Gastroesophageal sphincter (tissue), 4 donors: ENCODE measurements at regions not wholly inside any gene's neighbourhood (a gene's known extent, or its start where the extent isn't known, plus 50 kb on each side); places are given as distances from the start of the nearest gene placed in this dataset.

ENCODE experiments used
- ATAC-seq: fragments of 150-250 bp; one replicate; pipeline ENCODE4 v1.9.1; 2016; ENCODE audit warnings: mild to moderate bottlenecking, moderate library complexity
- H3K27ac ChIP-seq, 4 donors: fragments of 200-600 bp; sonication (generic) in 3 of 4; 1 replicate in 3 of 4; 2 replicates in 1 of 4; pipeline ENCODE4 v1.5.1; 2016 to 2019
- H3K27me3 ChIP-seq: fragments of 200-600 bp; sonication (generic); one replicate; pipeline ENCODE4 v1.5.1; 2019
- H3K36me3 ChIP-seq, 2 donors: fragments of 200-600 bp; sonication (generic); one replicate each; pipeline ENCODE4 v1.5.1; 2019; ENCODE audit warnings: control low read depth in 1 of 2
- H3K4me1 ChIP-seq, 3 donors: fragments of 200-600 bp; sonication (generic); 1 replicate in 2 of 3; 2 replicates in 1 of 3; pipeline ENCODE4 v1.5.1; 2016 to 2019; ENCODE audit warnings: control low read depth in 2 of 3
- H3K4me3 ChIP-seq, 2 donors: fragments of 200-600 bp; sonication (generic); one replicate each; pipeline ENCODE4 v1.5.1; 2019; ENCODE audit warnings: mild to moderate bottlenecking in 1 of 2, moderate library complexity in 1 of 2
- H3K9me3 ChIP-seq, 3 donors: fragments of 200-600 bp; sonication (generic); one replicate each; pipeline ENCODE4 v1.5.1; 2017 to 2019; ENCODE audit warnings: control low read depth in 2 of 3
- EP300 ChIP-seq: sonication (generic); formaldehyde crosslinking; IDR thresholded peaks from one replicate; pipeline ENCODE4 v1.6.1; 2017; ENCODE audit warnings: antibody characterized with exemption, mild to moderate bottlenecking
- POLR2A ChIP-seq, 2 donors: fragments of 450-650 bp; IDR thresholded peaks; one replicate each; pipeline ENCODE4 v1.6.1; 2017; ENCODE audit warnings: antibody characterized with exemption in 2 of 2, mild to moderate bottlenecking in 2 of 2, moderate library complexity in 1 of 2
- POLR2AphosphoS5 ChIP-seq: sonication (generic); formaldehyde crosslinking; IDR thresholded peaks from one replicate; pipeline ENCODE4 v1.6.1; 2017; ENCODE audit warnings: antibody characterized with exemption
- WGBS, 2 donors: methylation state at CpG; one replicate each; pipeline ENCODE4 v1.1.5; 2018; ENCODE audit warnings: low coverage in 1 of 2; 5-methylcytosine and 5-hydroxymethylcytosine counted together
- TF ChIP-seq, protein P1 (sequence below), 4 experiments: fragments of 200-600 bp in 2 of 4; fragments of 450-650 bp in 2 of 4; sonication (generic) in 1 of 4; IDR thresholded peaks; one replicate each; pipeline ENCODE4 v1.5.1; 2017 to 2019; ENCODE audit warnings: antibody characterized with exemption in 4 of 4, mild to moderate bottlenecking in 2 of 4, moderate library complexity in 2 of 4

DNA sequence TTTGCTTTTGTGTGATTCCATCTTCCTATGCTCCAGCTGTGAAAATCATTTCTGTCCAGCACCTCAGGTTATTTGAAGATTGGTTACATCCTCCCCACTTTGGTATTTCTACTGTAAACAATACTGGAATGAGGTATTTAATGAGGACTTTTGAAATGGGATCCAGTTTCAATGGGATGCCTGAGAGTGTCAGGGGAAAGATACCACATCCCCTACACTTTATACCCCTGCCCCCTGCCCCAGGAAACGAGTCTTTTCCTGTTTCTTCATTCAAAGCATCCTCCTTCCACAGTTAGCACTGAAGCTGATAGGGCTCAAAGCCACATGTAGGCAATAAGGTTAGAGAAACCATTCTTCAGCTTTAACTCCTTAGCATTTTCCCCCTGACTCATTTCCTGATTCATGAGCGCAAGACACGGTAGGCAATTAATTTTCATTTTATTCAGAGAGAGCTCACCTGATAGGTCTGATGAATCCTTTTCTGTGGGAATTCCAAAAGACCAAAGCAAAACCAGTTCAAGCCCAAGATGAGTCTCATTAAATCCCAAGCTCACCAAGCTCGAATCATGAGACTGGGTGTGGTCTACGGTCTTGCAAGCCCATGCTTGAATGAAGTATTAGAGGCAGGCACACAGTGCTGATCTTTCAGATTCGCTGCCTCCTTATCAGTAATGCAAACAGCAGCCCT, 143.6 kb upstream of the CRY1 start:
- peaks cover 35% of the 10 kb centered on the region for H3K27me3 ChIP-seq
- H3K4me1 ChIP-seq: no peaks in the 10 kb centered on the region
- no peaks in the 10 kb centered on the region for H3K9me3 ChIP-seq
- ATAC-seq: no peak
- H3K27ac ChIP-seq: no peak overlapping the region
- TF ChIP-seq, protein P1, sequence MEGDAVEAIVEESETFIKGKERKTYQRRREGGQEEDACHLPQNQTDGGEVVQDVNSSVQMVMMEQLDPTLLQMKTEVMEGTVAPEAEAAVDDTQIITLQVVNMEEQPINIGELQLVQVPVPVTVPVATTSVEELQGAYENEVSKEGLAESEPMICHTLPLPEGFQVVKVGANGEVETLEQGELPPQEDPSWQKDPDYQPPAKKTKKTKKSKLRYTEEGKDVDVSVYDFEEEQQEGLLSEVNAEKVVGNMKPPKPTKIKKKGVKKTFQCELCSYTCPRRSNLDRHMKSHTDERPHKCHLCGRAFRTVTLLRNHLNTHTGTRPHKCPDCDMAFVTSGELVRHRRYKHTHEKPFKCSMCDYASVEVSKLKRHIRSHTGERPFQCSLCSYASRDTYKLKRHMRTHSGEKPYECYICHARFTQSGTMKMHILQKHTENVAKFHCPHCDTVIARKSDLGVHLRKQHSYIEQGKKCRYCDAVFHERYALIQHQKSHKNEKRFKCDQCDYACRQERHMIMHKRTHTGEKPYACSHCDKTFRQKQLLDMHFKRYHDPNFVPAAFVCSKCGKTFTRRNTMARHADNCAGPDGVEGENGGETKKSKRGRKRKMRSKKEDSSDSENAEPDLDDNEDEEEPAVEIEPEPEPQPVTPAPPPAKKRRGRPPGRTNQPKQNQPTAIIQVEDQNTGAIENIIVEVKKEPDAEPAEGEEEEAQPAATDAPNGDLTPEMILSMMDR (IDR thresholded peaks at IDR 0.05): no peak
- no peak overlapping the region for H3K4me3 ChIP-seq
- WGBS, 2 donors: 0 to 28% methylated on average over 1 to 6 of the region's 6 CpGs
- no peaks in the 10 kb centered on the region for H3K36me3 ChIP-seq

DNA sequence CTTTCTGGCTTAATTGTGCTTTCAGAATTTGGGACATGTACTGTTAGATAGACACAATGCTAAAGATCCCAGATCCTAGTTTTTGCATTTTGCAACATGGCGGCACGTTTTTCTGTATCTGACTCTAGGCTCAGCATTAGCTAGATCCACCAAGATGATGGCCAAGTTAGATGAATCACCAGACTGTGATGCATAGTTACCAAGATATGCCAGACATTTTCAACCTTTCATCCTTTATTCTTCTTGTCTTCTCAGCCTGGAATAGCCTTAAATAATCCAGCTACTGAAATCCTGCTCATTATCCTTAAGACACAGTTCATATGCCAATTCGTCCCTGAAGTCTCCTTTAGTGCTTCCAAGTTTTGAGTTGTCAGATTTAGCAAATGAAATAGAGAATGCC, 144.9 kb upstream of the CRY1 start:
- H3K9me3 ChIP-seq: no peaks in the 10 kb centered on the region
- H3K27me3 ChIP-seq: peaks cover 36% of the 10 kb centered on the region
- H3K36me3 ChIP-seq: no peaks in the 10 kb centered on the region
- H3K4me3 ChIP-seq: no peak overlapping the region
- H3K4me1 ChIP-seq: no peaks in the 10 kb centered on the region
- WGBS, 2 donors: 86 to 87% methylated on average over 3 of the region's 3 CpGs
- ATAC-seq: no peak
- no peak overlapping the region for H3K27ac ChIP-seq
- TF ChIP-seq, protein P1 (IDR thresholded peaks at IDR 0.05): no peak
- no peak for TF ChIP-seq POLR2A (IDR thresholded peaks at IDR 0.05)
- no peak for TF ChIP-seq EP300
- TF ChIP-seq POLR2AphosphoS5: no peak

DNA sequence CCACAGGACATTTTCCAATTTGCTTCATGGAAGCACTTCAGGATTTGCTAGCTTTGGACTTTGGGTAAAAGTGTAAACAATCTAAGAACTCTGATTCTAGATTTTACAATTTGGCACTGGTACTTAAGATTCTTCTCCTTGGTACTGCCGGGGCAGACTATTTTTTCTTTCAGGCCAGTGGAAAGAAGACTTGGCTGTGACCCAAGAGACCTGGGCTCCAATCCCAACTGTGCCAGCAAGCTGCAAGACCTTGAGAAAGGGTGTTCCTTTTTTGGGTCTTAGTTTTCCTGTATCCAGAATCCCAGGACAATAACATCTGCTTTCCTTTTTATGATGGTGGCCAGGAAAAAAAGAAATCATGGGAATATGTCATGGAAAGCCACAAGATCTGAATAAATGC, 148.1 kb upstream of the CRY1 start:
- H3K4me3 ChIP-seq: no peak overlapping the region
- no peak for ATAC-seq

DNA sequence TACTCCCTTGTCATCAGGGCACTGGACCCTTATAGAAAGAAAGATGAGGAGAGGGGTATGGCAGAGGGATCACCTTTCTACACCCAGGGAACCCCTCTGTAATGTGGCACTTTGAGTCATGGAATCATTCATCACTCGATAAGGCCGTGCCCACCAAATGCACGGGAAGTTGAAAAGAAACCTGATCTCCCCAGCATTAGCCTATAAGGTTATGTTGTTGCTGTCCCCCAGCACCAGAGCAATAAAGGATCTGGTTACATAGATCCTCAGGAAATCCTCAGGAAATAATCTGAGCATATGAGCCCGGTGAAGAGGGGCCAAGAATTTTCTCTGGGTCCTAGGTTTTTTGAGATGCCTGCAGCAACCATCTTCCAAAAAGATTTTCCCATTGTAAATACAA, 148.8 kb upstream of the CRY1 start:
- ATAC-seq: no peak
- Histone ChIP-seq H3K27ac (no peak overlapping the region), H3K4me1 (no peaks in the 10 kb centered on the region), H3K36me3 (no peaks in the 10 kb centered on the region), H3K27me3 (peaks cover 36% of the 10 kb centered on the region), H3K9me3 (no peaks in the 10 kb centered on the region), H3K4me3 (no peak overlapping the region)
- TF ChIP-seq, protein P1 (IDR thresholded peaks at IDR 0.05): no peak
- no peak for TF ChIP-seq POLR2AphosphoS5
- no peak for TF ChIP-seq EP300
- no peak for TF ChIP-seq POLR2A (IDR thresholded peaks at IDR 0.05)
- WGBS, 2 donors: 17 to 20% methylated on average over 3 to 4 of the region's 4 CpGs

More for the DNA sequence above, 148.1 kb upstream of the CRY1 start:
- H3K27me3 ChIP-seq: peaks cover 37% of the 10 kb centered on the region
- no peaks in the 10 kb centered on the region for H3K4me1 ChIP-seq
- no peaks in the 10 kb centered on the region for H3K9me3 ChIP-seq
- H3K36me3 ChIP-seq: no peaks in the 10 kb centered on the region
- WGBS, 2 donors: 7 to 60% methylated on average over 1 of the region's 1 CpG
- TF ChIP-seq POLR2AphosphoS5 (no peak), POLR2A (IDR thresholded peaks at IDR 0.05) (no peak), EP300 (no peak)
- TF ChIP-seq, protein P1 (IDR thresholded peaks at IDR 0.05): no peak
- H3K27ac ChIP-seq: no peak overlapping the region

DNA sequence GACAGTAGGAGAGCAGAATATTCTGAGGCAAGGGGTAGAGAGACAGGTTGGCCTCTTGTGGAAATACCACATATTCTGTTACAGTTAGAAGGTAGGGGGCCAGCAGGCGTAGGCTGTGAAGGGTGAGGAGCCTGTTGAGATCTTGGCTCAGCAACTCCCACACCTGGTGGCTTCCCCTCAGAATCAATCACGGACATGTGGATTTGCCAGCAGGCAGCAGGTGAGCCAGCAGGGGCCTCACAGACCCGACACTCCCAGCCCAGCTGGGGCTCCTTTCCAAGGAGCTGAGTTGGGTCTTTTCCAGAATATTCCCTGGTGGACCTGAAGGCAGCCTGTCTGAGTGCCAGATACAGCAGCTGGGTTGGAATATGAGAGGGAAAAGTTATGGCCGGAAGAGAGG, 150.0 kb upstream of the CRY1 start:
- WGBS, 2 donors: 33 to 63% methylated on average over 4 of the region's 4 CpGs
- Histone ChIP-seq H3K9me3 (no peaks in the 10 kb centered on the region), H3K27me3 (peaks cover 46% of the 10 kb centered on the region), H3K27ac (no peak overlapping the region), H3K4me1 (no peaks in the 10 kb centered on the region), H3K36me3 (no peaks in the 10 kb centered on the region), H3K4me3 (no peak overlapping the region)
- no peak for ATAC-seq
- TF ChIP-seq EP300: no peak
- TF ChIP-seq, protein P1 (IDR thresholded peaks at IDR 0.05): no peak
- no peak for TF ChIP-seq POLR2A (IDR thresholded peaks at IDR 0.05)
- TF ChIP-seq POLR2AphosphoS5: no peak
